Transverse colon (tissue), 4 donors: ENCODE measurements at regions not wholly inside any gene's neighbourhood (a gene's known extent, or its start where the extent isn't known, plus 50 kb on each side); places are given as distances from the start of the nearest gene placed in this dataset.

Experiments used
- DNase-seq: peaks from one replicate; pipeline ENCODE4 v3.0.0-alpha.2; 2019
- H3K27ac ChIP-seq, 4 donors: fragments of 200-600 bp; sonication (generic); 2 replicates each; pipeline ENCODE4 v1.5.1; 2016 to 2018; ENCODE audit warnings: inconsistent platforms in 4 of 4
- H3K27me3 ChIP-seq: fragments of 200-600 bp; sonication (generic); 2 replicates; pipeline ENCODE4 v1.5.1; 2017; ENCODE audit warnings: inconsistent platforms
- H3K36me3 ChIP-seq, 4 donors: fragments of 200-600 bp; sonication (generic); 2 replicates each; pipeline ENCODE4 v1.5.1; 2017 to 2019; ENCODE audit warnings: inconsistent platforms in 4 of 4
- H3K4me1 ChIP-seq, 4 donors: fragments of 200-600 bp; sonication (generic); 2 replicates each; pipeline ENCODE4 v1.5.1; 2017 to 2020; ENCODE audit warnings: inconsistent platforms in 4 of 4
- H3K4me3 ChIP-seq, 4 donors: fragments of 200-600 bp; sonication (generic); 1 replicate in 1 of 4; 2 replicates in 3 of 4; pipeline versions ENCODE4 v1.5.1 to v1.6.1; 2017 to 2019; ENCODE audit warnings: inconsistent platforms in 4 of 4
- H3K9me3 ChIP-seq, 2 donors: fragments of 200-600 bp; sonication (generic); 2 replicates each; pipeline ENCODE4 v1.5.1; 2017 to 2019; ENCODE audit warnings: inconsistent platforms in 2 of 2
- CTCF ChIP-seq, 5 experiments: fragments of 200-600 bp in 3 of 5; fragments of 450-650 bp in 2 of 5; sonication (generic) in 3 of 5; IDR thresholded peaks; 1 replicate in 2 of 5; 2 replicates in 3 of 5; pipeline ENCODE4 v1.5.1; 2016 to 2017; ENCODE audit warnings: antibody characterized with exemption in 5 of 5, inconsistent platforms in 3 of 5, mild to moderate bottlenecking in 2 of 5, moderate library complexity in 1 of 5
- EP300 ChIP-seq: sonication (generic); formaldehyde crosslinking; IDR thresholded peaks from one replicate; pipeline ENCODE4 v1.6.1; 2017; ENCODE audit warnings: antibody characterized with exemption, low read depth
- POLR2A ChIP-seq: fragments of 450-650 bp; IDR thresholded peaks from one replicate; pipeline ENCODE4 v1.6.1; 2016; ENCODE audit warnings: antibody characterized with exemption, mild to moderate bottlenecking, moderate library complexity
- POLR2AphosphoS5 ChIP-seq, 3 donors: sonication (generic); formaldehyde crosslinking; IDR thresholded peaks; one replicate each; pipeline ENCODE4 v1.6.1; 2016; ENCODE audit warnings: antibody characterized with exemption in 3 of 3
- WGBS, 2 donors: methylation state at CpG; one replicate each; pipeline ENCODE4 v1.1.5; 2018; ENCODE audit warnings: low coverage in 1 of 2; 5-methylcytosine and 5-hydroxymethylcytosine counted together
- in situ Hi-C, 4 donors: fragments of 200-750 bp; cut with MboI; loops; one replicate each; pipeline versions ENCODE4 v1.15.0 to v1.15.1; 2017; ENCODE audit warnings: low sequenced_read_pairs in 3 of 4, low pct_ligation_motif_present in 1 of 4, low pct_unique_long_range_greater_than_20kb in 1 of 4
- intact Hi-C: fragments of 100-400 bp; cut with DNase I; formaldehyde crosslinking; loops from one replicate; pipeline ENCODE4 v1.15.1; 2023; ENCODE audit warnings: low total_unique reads

DNA sequence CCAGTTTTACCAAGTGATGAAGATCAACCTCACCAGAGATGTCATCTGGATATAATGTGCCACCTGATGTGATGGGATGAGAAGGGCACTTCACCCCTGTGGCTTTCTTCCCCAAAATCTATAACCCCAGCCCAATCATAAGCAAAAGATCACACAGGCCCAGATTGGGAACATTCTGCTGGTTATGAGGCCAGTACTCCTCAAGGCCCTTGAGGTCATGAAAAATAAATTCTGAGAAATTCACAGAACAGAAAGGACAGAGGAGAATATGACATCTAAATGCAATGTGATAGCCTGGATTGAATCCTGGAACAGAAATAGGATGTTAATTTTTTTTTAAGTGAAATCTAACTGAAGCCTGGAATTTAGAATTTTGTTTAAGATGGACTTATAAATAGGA is 243.5 kb downstream of the CBLN4 start:
- intact Hi-C loops (no loop called here), in situ Hi-C loops (loop anchor here in 1 of 4 donors (25.0 kb wide), 1 partner anchor 99 kb away; no protein-coding TSS in a partner anchor)
- H3K36me3 ChIP-seq, result no peaks in the 10 kb centered on the region
- no peak overlapping the region for H3K27ac ChIP-seq
- H3K4me1 ChIP-seq, result no peaks in the 10 kb centered on the region
- no peaks in the 10 kb centered on the region for H3K9me3 ChIP-seq
- no peaks in the 10 kb centered on the region for H3K27me3 ChIP-seq
- DNase-seq, result no peak
- no peak overlapping the region for H3K4me3 ChIP-seq
- TF ChIP-seq POLR2AphosphoS5 (IDR thresholded peaks at IDR 0.05), result no peak
- TF ChIP-seq EP300, result no peak
- TF ChIP-seq POLR2A, result no peak
- no peak for TF ChIP-seq CTCF (IDR thresholded peaks at IDR 0.05)

DNA sequence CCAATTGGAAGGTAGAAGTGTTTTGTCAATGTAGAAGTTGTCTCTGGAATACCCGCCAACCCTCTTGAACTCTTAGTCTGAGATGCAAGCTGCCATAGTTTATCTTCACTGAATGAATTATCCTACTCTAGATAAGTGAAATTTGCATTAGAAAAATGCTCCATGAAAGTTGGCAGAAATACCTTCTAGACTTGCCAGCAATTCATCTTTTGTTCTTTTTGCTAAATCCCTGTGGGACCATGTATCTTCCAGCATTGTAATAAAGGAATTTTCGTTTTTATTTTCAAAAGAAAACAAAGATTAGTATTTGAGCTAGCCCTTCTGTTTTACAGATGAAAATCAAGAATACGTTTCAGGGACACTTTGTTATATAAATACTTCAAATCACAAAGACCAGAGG is 244.2 kb downstream of the CBLN4 start:
- TF ChIP-seq EP300, result no peak
- Histone ChIP-seq H3K9me3 (no peaks in the 10 kb centered on the region), H3K27me3 (no peaks in the 10 kb centered on the region), H3K36me3 (no peaks in the 10 kb centered on the region), H3K27ac (no peak overlapping the region), H3K4me3 (no peak overlapping the region), H3K4me1 (no peaks in the 10 kb centered on the region)
- intact Hi-C loops, result no loop called here
- DNase-seq, result no peak
- WGBS, 2 donors, result 58 to 68% methylated on average over 3 of the region's 3 CpGs
- in situ Hi-C loops, result loop anchor here in 1 of 4 donors (25.0 kb wide), 1 partner anchor 99 kb away; no protein-coding TSS in a partner anchor

- WGBS, 2 donors, result 60 to 89% methylated on average over 1 to 3 of the region's 3 CpGs
- intact Hi-C loops (no loop called here), in situ Hi-C loops (loop anchor here in 1 of 4 donors (25.0 kb wide), 1 partner anchor 98 kb away; no protein-coding TSS in a partner anchor)
- Histone ChIP-seq H3K36me3 (no peaks in the 10 kb centered on the region), H3K27ac (no peak overlapping the region), H3K4me3 (no peak overlapping the region), H3K9me3 (no peaks in the 10 kb centered on the region), H3K27me3 (no peaks in the 10 kb centered on the region), H3K4me1 (no peaks in the 10 kb centered on the region)
- no peak for TF ChIP-seq POLR2A
- no peak for TF ChIP-seq POLR2AphosphoS5 (IDR thresholded peaks at IDR 0.05)
- no peak for TF ChIP-seq EP300
- no peak for TF ChIP-seq CTCF (IDR thresholded peaks at IDR 0.05)
- no peak for DNase-seq
Observed at GRCh38 chr20:55760586-55760985, 244.7 kb downstream of the CBLN4 start.

DNA sequence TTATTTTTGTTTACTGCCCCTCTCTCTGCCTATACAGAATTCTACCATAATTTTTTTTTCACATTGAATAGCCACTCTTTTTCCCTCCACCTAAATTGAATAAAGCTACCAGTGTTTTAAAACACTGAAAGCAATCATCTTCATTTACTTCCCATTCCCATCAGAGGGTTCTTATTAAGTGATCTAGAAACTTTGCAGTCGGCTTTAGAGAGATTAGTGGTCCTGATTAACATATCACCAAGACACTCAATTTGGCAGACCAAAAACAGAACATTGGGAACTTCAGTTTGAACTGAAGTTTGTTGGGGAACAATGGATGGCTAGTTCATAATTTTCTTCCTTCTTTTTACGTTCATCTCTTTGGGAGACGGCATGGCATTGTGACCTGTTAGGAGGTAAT is 249.5 kb downstream of the CBLN4 start:
- DNase-seq, result no peak
- no peaks in the 10 kb centered on the region for H3K27me3 ChIP-seq
- intact Hi-C loops (no loop called here), in situ Hi-C loops (loop anchor here in 1 of 4 donors (25.0 kb wide), 1 partner anchor 94 kb away; no protein-coding TSS in a partner anchor)
- TF ChIP-seq EP300 (no peak), POLR2AphosphoS5 (IDR thresholded peaks at IDR 0.05) (no peak), CTCF (IDR thresholded peaks at IDR 0.05) (no peak), POLR2A (no peak)
- H3K4me3 ChIP-seq, result no peak overlapping the region
- WGBS, 2 donors, result 80 to 93% methylated on average over 3 of the region's 3 CpGs
- no peaks in the 10 kb centered on the region for H3K9me3 ChIP-seq
- H3K27ac ChIP-seq, result no peak overlapping the region
- no peaks in the 10 kb centered on the region for H3K4me1 ChIP-seq
- no peaks in the 10 kb centered on the region for H3K36me3 ChIP-seq

- no peaks in the 10 kb centered on the region for H3K9me3 ChIP-seq
- H3K27ac ChIP-seq, result no peak overlapping the region
- no peaks in the 10 kb centered on the region for H3K4me1 ChIP-seq
- TF ChIP-seq POLR2AphosphoS5 (IDR thresholded peaks at IDR 0.05) (no peak), POLR2A (no peak), EP300 (no peak), CTCF (IDR thresholded peaks at IDR 0.05) (no peak)
- no peak overlapping the region for H3K4me3 ChIP-seq
- in situ Hi-C loops (loop anchor here in 1 of 4 donors (25.0 kb wide), 1 partner anchor 93 kb away; no protein-coding TSS in a partner anchor), intact Hi-C loops (no loop called here)
- 77 to 96% methylated on average over 5 of the region's 5 CpGs for WGBS, 2 donors
- H3K36me3 ChIP-seq, result no peaks in the 10 kb centered on the region
- no peak for DNase-seq
- H3K27me3 ChIP-seq, result no peaks in the 10 kb centered on the region
Observed at GRCh38 chr20:55755411-55755810, 249.9 kb downstream of the CBLN4 start.
